HG03039 (cell line): ENCODE measurements at regions not wholly inside any gene's neighbourhood (a gene's known extent, or its start where the extent isn't known, plus 50 kb on each side); places are given as distances from the start of the nearest gene placed in this dataset.
"Not testable (repeated sequence)": the region's sequence is repeated elsewhere in the genome, so short reads cannot be mapped to it uniquely, and the experiment has no call there.

Source experiments
- ATAC-seq: cut with Tn5 transposase; IDR thresholded peaks from one replicate; pipeline ENCODE4 v1.9.1; 2021; ENCODE audit warnings: mild to moderate bottlenecking, moderate library complexity; ENCODE audit not compliant: unreplicated experiment

DNA sequence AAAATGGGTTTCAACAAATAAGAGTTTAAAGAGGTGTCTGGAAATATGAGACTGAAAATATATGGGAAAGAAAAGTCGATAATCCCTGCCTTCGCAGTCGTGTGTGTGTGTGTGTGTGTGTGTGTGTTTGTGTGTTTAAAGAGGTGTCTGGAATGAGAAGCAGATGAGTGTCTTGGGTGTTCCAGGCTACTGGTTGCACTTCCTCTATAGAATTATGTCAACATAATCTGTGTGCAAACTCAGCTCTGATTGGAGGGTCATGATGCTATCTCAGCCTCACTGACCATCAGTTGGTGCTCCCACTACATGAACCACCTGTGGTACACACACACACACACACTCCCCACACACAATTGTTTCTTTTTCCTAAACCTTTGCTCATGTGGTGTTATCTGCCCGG lies 347.3 kb downstream of the NPIPA8 start:
- no peak for ATAC-seq

GRCh38 chr16:17988839-17989238 lies 347.7 kb downstream of the NPIPA8 start:
- ATAC-seq = no peak

GRCh38 chr16:17986991-17987390 lies 349.5 kb downstream of the NPIPA8 start:
- ATAC-seq = no peak

GRCh38 chr16:17984810-17985209 lies 351.7 kb downstream of the NPIPA8 start:
- ATAC-seq = no peak

DNA sequence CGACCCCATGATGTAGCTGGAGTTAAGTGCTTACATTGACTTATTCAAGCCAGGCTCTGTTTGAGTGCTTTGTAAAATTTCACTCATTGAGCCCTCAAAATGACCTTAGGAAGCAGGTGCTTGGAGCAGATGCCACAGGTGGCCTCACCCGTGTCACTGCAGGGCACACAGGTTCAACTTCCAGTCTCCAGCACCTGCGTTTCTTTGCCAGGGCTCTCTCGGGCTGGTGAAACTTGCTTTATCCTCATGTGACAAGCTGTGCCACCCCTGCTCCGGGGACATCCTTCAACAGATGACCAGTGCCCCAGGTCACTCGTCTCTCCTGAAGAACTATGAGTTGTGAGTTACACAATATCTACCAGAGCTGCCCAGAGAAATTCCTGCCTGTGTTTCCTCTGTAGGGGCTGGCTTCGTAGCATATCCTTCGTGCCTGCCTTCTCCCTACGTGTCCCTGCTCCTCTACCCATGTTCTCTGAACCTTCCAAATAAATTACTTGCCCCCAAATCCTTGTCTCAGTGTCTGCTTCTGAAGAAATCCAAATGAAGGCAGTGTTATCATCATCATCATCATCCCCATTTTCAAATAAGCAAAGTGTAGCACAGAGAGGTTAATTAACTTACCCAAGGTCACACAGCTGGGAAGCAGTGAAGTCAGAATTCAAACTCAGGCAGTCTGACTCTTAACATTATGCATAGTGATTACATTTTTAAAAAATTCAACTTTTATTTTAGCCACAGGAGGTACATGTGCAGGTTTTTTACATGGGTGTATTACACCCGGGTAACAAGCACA lies 352.5 kb downstream of the NPIPA8 start:
- no peak for ATAC-seq

- ATAC-seq = no peak
These were observed 353.4 kb downstream of the NPIPA8 start for GRCh38 chr16:17983114-17983513.

- no peak for ATAC-seq
These were observed 359.3 kb downstream of the NPIPA8 start for GRCh38 chr16:17977260-17977659.

GRCh38 chr16:17972460-17972943 lies 364.0 kb downstream of the NPIPA8 start:
- ATAC-seq = no peak

- ATAC-seq = no peak
These were observed 365.7 kb downstream of the NPIPA8 start for GRCh38 chr16:17970816-17971331.

- ATAC-seq = no peak
These were observed 366.3 kb downstream of the NPIPA8 start for GRCh38 chr16:17970157-17970765.

DNA sequence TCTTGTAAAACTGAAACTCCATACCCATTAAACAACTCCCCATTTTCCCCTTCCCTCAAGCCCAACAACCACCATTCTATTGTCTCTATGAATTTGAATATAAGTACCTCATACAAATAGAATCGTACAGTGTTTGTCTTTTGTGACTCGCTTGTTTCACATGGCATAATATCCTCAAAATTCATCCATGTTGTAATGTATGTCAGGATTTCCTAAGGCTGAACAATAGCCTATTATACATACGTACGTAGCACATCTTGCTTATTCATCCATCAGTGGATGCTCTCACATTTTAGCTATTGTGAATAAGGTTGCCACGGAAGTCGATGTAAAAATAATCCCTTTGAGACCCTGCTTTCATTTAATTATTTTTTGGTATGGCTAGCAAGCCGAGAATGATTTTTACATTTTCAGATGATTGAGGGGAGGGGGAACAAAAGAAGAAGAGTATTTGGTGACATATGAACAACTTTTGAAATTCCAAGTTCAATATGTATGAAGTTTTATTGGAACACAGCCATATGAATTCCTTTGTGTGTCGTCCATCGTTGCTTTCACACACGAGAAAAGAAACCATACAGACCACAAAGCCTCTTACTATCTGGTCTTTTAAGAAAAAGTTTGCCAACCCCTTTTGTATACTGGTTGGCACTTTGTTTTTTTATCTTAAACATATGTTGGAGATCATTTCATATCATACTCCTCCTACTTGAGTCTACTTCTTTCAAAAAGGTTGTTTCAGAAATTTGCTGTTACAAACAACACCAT lies 371.2 kb downstream of the NPIPA8 start:
- ATAC-seq = no peak

DNA sequence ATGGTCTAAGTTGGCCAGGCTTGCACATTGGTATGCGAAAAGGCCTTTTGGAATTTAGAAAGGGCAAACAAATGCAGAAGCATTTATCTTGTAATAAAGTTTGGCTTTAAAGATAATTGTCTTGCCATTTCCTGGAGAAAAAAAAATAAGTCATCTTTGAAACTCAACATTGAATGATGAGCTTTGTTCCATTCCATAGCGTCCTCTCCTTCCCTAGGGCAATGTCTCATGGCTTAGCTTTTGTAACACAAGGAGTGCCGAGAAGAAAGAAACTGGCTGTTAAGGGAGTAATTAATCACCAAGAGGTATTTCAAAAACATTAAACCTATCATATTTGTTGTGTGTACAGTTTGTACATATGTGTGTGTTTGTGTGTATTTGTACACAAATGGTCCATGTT lies 372.3 kb downstream of the NPIPA8 start:
- no peak for ATAC-seq

GRCh38 chr16:17963185-17963836 lies 373.2 kb downstream of the NPIPA8 start:
- ATAC-seq = no peak

DNA sequence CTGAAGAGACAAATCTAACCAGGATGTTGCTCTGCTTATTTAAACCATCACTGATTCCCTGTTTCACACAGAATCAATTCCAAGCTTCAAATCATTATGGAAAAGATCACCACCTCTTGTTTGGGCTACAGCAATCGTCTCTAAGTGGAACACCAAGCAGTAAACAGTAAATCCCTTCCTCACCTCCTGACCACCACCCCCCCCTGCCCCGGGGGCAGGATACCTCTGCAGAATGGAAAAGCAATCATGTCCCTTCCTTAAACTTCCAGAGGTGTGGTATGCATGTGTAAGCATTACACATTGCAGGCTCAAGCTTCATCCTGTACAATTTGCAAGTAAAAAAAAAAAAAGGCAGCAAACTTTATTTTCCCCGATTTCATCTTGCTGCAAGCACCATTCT lies 373.8 kb downstream of the NPIPA8 start:
- no peak for ATAC-seq

- not testable (repeated sequence) for ATAC-seq
These were observed 374.7 kb downstream of the NPIPA8 start for GRCh38 chr16:17961822-17962221.

DNA sequence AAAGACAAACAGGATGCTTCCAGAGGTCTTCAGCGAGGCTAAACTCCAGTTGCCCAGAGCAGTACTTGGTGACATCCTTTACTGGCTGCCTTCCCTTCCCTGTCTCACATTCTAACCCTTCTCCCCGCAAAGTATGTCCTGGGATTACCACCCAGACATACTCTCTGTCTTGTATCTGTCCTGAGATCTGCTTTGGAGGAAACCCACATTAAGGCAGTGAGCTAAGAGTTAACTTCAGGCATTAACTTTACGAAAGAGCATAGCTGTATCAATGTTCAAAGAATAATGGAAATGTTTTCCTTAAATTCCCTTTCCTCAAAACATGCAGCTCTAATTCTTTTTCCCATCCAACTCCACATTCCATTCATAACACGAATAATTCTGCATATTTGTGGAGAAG lies 385.2 kb downstream of the NPIPA8 start:
- no peak for ATAC-seq

DNA sequence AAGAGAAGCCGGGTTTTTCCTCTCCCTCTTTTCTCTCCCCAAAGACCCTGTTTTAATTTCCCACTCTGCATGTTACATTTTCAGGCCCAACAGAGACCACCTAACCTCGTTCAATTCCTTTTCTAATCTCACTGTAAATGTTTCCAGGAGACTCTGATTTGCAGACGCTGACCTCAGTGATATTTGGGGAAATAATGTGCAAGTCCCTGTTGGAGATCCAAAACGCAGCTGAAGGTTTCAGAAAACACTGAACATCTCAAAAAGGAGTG lies 386.6 kb downstream of the NPIPA8 start:
- ATAC-seq = no peak

DNA sequence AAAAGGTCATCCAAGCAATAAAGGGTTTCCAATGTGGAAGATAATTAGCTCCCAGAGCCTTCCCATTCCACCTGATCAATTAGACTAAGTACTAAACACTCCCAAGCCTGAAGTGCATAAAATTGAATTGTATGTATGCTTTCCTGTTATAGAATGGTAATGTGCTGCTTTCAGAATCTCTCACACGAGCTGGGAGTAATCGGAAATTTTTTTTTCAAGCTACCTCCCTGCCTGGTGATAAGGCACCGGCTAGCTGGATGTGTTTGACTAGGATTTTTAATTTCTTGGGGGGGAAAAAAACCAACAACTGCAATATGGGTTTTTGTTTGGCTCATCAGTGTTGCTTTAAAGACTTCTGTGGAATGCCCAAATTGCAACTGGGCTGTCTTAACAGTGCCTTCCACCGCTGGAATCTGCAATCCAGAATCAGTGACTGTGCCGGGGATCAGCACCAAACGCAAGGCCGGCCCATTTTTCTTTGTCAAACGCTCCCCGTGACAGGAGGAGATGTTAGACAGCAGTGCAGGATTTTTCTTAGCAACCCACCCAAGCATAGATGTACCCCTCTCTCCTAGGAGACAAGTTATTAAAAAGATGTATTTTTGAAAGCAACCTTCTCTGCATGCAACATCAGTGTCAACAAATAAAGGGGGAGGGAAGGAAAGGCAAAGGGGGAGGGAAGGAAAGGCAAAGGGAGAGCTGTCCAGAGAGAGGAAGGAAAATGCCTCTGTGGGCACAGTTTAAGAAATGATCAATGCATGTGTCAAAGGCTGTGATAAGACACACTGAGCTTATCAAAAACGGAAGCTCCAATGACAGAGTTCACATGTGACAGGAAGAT lies 387.2 kb downstream of the NPIPA8 start:
- ATAC-seq = no peak

DNA sequence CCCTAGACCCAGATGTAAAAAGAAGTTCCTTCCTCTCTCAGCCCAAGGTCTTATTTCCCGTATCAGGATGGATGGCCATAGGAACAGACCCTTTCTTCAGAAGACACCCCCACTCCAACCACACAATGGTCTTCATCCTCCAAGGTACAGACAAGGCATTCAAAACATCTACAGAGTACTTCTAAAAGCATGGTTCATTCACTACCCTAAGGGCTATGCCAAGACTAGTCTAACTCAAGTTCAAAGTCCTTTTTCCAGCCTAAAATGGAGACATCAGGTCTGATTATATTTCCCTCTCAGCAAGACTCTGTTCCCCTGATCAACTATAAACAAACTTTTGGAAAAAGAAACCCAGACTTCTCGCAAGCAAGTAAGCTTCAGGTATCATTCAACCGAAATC lies 388.9 kb downstream of the NPIPA8 start:
- ATAC-seq = no peak

GRCh38 chr16:17947165-17947564 lies 389.4 kb downstream of the NPIPA8 start:
- ATAC-seq = no peak
